ENCODE measurements at regions not wholly inside any gene's neighbourhood (a gene's known extent, or its start where the extent isn't known, plus 50 kb on each side); places are given as distances from the start of the nearest gene placed in this dataset.
"Not testable (repeated sequence)": the region's sequence is repeated elsewhere in the genome, so short reads cannot be mapped to it uniquely, and the experiment has no call there.

DNA sequence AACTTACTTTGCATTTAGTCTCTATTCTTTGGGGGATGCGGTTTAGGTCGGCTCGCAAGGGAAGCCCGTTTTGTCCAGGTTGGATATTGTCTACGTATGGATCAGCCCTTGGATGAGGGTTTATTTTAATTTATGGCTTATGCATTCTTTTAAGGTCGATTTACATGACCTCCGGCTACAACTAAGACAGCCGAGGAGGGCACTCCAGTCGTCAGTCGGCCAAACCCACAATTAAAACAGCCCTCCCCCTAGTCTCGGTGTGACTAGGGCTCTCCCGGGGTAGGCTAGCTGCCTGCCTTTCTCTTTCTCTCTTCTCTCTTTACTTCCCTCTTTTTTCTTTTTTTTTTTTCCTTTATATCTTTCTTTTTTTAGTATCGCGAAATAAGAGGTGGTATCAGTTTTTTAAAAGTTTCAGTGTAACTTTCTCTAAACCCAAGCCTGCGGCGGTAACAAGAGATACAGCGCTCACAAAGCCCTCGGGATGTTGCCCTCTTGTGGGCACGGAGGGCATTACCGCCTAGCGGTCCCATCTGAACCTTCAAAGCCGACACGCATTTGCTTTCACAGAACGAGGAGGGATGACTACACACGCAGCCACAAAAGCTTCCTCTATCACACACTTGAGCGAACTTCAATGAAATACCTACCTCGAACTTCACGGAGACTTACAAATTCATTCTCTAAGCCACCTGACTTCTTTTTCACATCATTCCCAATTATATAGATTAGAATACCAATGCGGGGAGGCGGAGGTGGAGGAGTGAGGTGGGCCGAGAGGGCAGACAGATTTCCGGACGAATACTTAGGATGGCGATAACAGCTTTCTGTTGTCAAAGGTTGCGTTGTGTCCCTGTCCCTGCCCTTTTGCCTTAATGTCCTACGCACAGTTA lies 132.3 kb upstream of the C11orf58 start:
- DNase-seq (ENCODE audit: low spot score), result peak; percentile 87

DNA sequence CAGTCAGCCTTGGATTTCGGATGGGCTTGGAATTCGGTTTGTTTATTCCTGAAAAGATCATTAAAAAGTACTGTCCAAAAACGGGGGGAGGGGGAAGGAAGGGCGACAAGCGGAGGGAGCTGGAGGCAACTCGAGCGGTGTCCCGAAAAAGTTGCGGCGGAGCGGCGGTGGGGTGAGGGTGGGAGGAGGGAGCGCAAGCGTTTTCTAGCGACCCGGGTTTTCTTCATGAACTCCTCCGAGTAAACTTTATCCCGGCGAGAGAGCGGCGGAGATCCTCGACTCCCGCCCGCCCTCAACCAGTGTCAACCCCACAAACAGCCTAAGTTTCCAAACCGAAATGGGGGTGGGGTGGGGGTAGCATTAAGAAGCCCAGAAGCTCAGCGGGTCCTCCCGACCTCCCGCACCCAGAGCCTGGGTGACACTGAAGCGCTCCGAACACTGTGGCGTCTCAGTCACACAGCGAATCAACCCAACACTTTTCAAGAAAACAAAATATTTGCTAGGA lies 133.0 kb upstream of the C11orf58 start:
- DNase-seq (ENCODE audit: low spot score), result no peak

DNA sequence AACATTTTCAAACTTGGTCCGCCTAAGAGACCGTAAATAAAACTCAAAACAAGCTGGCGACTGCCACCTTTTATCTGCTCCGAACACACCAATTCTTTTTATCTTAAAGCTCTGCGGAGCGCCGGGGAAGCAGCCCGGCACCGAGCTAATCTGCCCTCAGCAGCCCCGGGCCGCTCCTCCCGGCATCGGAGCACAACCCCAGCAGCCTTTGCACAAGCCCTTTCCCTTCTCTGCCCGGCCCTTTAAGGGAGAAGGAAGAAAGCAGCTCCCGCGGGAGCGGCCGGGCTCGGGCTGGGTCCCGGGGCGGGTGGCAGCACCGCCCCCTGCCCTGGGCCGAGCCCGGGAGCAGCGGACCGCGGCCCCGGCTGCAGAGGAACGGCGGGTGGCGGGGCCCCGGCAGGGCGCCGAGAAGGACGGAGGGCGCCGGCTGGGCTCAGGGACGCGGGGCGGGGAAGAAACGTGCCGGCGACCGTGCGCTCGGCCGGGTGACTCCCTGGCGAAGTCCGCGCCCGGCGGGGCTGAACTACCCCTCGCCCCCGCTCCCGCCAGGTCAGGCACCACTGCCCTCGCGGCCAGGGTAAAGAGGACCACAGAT lies 133.6 kb upstream of the C11orf58 start:
- no peak for DNase-seq (ENCODE audit: low spot score)

DNA sequence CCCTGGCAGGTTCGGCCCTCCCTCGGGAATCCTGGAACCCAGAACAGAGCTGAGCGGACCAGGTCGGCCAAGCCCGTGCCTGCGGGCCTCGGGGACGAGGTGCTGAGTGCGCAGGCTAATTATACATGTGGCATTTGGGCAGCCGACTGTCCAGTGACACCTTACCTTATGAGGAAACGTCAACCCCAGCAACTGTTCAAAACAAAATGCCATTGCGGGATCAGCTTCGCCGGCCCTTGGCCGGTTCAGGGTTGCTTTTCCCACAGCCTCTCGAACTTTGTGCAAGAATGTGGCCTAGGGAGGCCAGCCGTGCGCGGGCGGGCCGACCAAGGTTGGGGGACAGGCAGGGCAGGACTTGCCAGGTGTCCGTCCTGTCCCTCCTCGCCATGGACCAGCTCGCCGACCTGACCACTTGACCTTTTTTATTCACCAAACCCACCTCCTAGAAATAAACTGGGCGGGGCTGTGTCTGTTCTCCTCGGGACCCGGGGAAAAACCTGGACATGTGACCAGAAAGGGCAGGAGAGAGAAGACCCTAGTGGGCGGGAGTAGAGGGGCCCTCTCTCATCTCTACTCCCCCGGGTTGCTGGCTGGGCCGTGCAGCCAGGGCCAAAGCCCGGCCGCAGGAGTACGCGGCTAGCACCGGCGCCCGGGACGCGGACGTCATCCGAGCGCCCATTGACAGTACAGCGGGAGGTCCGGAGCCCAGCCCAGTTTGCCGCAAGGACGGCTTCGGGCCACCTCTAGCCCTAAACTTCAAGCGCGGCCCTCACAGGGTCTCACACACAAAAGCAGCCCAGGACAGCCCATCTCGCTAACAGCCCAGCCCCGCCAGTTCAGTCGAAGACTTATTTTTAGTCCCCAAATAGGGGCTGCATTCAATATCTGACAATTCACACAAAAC lies 134.3 kb upstream of the C11orf58 start:
- DNase-seq (ENCODE audit: low spot score), result no peak

DNA sequence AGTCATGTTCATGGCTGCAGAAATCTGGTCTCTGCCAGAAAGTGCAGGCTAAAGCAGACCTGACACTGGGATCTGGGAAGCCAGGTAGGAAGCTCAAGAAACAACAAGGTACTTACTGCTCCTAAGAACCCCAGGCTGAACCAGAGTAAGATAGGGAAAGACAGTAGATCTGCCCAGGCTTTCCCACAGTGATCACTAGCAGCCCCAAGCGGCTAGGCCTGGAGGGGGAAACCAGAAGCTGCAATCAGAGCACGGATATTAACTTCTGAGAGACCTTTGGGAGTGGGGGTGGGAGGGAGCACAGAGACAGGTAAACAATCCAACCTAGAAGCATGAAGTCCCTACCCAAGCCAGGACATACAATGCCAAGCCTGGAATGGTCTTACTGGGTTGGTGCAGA lies 135.2 kb upstream of the C11orf58 start:
- DNase-seq (ENCODE audit: low spot score), result no peak

DNA sequence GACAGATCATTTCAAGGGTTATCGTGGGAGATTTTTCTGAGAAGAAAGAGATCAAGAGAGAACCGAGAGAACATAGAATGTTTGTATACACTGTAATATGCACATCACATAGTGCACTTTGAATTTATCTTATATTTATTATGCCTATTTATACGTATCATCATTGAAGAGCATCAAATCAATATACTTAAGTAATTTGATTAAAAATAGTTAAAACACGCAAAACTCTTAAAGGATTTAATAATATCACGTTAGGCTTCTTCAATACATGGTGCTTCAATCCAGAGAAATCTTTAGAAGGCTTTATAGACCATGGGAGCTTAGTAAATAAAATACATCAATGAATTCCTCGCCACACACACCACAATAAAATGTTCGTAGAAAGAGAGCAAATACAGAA lies 139.5 kb upstream of the C11orf58 start:
- DNase-seq (ENCODE audit: low spot score), result no peak

DNA sequence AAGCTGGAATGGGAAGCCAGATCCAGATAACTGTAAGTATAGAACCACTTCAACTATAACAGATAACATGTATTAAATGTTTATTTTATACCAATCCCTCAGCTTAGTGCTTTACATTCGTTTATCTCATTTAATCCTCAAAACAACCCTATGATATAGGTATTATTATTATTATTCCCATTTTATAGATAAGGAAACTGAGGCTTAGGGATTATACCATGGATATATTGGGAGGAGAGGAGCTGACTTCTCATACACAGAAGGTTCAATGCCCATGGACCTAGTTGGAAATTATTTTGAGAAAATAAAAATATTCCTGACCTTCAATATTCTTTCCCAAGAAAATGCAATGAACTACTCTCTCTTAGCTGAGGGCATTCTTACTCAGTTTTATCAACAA lies 140.4 kb upstream of the C11orf58 start:
- DNase-seq (ENCODE audit: low spot score), result no peak

DNA sequence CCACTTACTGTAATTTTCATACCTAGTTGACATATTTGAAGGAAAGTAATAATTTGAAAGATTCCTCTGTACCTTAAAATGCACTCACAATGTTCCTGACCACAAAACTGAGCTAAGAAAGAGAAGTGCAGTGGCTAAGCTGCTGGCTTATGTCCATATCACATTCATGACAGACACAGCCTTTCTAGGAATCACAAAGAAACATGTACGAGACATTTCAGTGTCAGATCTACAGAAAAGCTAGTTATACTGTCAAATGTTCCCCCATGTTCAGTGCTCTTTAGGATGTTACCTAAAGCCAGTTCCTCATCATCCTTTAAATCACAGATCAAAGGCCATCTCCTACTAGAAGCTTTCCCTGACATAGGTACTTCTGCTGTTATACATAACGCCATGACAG lies 142.2 kb upstream of the C11orf58 start:
- DNase-seq (ENCODE audit: low spot score), result no peak

DNA sequence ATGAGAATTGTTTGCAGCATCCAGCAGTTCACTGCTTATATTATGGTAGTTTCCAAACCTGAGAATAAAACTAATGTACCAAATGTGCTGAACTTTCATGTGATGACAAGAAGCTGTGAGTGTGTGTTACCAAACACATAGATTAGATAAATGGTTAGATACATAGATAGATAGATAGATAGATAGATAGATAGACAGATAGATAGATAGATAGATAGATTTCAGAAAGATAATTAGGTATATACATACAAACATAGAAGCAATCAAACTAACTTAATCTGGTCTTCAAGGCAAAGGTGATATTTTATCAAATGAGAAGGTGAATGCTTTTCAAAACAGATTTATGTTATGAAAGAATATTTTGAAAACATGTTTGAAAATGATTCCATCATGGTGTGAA lies 147.3 kb upstream of the C11orf58 start:
- no peak for DNase-seq (ENCODE audit: low spot score)

DNA sequence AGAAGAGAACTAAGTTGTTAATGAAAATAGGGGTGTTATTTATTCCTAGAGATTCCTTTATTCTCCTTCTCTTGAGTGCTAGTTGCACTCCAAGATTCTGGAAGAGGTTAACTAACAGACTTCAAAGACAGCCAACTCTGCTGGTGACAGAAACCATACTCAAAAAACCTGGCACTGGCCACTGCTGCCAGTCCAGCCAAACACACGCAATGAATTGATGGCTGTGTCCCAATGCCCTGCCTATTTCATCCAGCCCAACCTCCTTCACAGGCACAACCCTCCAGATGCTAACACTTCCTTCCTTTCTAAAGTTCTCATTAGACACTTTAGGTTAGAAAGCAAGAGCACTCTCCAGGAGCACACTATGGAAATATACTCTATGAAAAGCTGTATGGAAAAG lies 150.8 kb upstream of the C11orf58 start:
- no peak for DNase-seq (ENCODE audit: low spot score)

DNA sequence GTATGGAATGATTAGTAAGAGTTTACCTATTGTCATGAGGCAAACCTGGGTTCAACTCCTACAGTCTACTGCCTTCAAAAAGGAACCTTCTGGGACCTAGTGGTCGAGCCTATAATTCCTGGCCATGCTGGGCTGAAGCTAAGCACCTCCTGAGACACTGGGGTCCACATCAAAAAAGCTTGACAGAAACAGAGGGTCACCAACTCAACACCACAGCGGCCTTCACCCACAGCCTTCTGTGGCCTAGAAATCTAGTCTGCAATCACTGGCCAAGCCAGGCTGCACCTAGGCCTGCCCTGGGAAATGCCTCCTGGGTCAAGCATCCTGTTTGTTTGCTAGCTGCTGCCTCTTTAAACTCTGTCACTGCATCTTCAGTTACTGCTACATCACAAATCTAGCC lies 153.9 kb upstream of the C11orf58 start:
- no peak for DNase-seq (ENCODE audit: low spot score)

DNA sequence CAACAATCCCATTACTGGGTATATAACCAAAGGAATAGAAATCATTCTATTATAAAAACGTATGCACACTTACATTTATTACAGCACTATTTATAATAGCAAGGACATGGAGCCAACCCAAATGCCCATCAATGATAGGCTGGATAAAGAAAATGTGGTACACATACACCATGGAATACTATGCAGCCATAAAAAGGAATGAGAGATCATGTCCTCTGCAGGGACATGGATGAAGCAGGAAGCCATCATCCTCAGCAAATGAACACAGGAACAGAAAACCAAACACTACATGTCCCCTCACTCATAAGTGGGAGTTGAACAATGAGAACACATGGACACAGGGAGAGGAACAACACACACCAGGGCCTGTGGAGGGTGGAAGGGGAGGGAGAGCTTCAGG lies 157.4 kb upstream of the C11orf58 start:
- not testable (repeated sequence) for DNase-seq (ENCODE audit: low spot score)

DNA sequence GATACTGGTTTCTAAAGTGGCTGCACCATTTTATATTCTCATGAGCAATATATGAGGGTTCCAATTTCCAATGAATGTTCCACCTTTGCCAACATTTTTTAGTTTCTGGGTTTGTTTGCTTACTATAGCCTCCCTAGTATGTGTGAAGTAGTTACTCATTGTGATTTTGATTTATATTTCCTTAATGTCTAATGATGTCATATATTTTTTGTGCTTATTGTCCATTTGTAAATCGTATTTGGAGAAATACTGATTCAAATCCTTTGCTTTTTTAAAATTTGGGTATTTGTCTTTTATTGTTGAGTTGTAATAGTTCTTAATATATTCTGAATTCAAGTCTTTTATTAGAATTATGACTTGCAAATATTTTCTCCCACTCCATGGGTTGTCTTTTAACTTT lies 161.0 kb upstream of the C11orf58 start:
- DNase-seq (ENCODE audit: low spot score), result no peak

DNA sequence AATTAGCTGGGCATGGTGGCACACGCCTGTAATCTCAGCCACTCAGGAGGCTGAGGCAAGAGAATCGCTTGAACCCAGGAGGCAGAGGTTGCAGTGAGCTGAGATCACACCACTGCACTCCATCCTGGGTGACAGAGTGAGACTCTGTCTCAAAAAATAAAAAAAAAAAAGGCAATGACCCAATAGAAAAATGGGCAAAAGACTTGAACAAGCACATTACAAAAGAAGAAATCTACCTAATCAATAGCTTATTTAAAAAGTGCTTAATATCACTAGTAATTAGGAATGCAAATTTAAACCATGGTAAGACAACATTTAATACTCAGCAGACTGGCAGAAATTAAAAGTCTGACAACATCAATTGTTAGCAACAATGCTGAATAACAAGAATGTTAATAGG lies 163.6 kb upstream of the C11orf58 start:
- DNase-seq (ENCODE audit: low spot score), result not testable (repeated sequence)

DNA sequence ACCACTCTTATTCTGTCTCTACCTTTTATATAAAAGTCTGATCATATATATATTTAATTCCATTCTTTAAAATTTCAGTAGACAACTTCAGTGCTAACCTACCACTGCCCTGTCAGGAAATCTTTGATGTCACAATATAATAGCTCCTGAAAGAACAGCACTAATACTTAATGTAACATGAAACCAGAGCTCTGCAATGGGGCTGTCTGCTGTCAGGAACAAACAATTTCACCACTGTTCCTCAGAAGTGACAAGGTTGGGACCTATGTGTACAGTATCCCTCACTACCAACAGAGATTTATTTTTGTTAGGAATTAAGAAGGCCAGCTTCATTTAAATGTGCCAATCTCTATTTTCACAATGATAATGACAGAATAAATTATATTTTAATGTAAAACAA lies 165.5 kb upstream of the C11orf58 start:
- no peak for DNase-seq (ENCODE audit: low spot score)

DNA sequence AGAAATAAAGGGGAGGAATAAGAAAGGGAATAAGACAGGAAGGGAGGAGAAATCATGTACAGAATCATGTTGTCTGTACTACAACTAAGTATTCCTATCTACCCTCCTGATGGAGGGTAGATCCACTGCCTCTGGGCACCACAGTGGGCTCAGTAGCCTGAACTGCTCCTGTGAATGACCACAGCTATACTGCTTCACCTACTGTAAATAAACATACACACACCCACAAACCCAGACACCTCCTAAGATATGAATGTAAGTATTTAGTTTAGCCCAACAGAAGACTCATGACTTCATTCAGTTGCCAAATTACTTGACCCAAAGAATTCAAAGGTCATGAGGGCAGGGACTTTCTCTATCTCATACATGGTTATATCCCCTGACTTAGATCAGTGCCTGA lies 177.3 kb upstream of the C11orf58 start:
- DNase-seq (ENCODE audit: low spot score), result no peak

DNA sequence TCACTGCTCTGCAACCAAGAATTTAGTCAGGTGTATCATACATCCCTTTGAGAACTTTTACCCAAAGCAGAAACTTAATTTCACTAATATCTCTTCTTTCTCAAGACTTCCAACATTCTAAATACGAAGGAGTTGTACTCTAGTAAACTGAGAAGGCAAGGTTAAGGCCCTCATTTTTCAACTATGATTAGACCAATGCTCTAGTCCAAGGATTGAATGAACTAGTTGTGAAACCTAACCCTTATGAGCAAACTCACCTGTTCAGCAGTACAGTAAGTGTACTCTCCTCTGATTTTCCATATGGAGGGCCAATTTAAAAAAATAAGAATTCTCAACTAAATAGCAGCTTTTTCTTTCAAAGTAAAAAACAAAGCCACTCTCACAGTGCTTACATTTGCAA lies 180.0 kb upstream of the C11orf58 start:
- DNase-seq (ENCODE audit: low spot score), result no peak

DNA sequence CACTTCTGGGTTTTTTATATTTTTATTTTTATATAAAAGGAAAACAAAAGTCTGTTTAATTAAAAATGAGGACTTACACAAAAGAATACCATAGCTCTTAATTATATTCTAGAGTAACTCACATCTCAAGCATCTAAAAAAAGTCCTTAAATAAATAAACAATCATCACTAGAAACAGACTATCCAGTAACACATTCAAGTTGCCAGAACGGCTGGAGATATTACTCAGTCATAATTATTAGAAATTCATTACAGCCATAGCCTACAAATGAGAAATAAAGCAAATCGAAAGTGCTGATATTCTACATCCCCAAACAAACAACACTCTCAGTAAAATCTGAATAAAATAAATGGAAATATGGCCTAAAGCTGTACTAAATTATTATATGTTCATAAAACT lies 182.5 kb upstream of the C11orf58 start:
- DNase-seq (ENCODE audit: low spot score), result no peak

DNA sequence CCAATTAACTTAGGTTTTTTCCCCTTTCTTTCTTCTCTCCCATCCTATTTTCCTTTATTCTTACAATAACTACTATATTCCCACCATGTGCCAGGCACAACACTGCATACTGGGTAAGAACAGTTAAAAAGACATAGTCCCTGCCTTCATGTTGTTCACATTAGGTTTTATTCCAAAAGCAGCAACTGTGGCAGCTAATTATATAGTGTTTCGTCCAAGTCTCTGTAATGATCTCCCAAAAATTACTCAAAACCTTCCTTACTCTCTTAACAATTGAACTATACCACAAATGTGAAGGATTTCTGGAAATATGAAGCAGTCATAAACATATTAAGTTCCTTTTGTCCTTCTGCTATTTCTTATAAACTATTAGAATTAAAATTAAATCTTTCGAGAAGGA lies 184.1 kb upstream of the C11orf58 start:
- DNase-seq (ENCODE audit: low spot score), result no peak

DNA sequence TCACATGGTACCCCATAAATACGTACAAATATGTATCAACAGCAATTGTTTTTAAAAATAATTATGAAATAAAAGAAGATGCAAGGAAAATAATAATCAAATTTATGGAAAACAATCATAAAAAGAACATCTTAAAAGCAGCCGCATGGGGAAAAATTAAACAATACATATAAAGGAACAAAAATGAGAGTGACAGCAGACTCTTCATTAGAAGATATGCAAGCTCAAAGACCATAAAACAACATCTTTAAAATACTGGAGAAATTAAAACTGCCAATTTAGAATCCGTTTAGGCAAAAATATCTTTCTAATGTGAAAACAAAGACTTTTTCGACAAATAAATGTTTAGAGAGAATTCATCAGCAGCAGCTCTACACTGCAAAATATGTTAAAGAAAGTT lies 190.6 kb upstream of the C11orf58 start:
- DNase-seq (ENCODE audit: low spot score), result no peak

DNA sequence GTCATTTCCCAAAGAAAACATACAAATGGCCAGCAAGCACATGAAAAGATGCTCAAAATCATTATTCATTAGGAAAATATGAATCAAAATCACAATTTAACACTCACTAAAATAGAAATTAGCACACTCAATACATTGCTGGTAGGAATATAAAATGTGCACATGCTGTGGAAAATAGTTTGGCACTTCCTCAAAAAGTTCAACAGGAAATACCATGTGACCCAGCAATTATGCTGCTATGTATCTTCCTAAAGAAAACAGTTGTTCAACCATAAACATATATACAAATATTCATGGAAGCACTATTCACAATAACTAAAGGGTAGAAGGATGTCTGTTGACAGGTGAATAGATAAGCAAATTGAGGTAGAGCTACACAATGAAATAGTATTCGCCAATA lies 187.3 kb upstream of the SOX6 start:
- no peak for DNase-seq (ENCODE audit: low spot score)

DNA sequence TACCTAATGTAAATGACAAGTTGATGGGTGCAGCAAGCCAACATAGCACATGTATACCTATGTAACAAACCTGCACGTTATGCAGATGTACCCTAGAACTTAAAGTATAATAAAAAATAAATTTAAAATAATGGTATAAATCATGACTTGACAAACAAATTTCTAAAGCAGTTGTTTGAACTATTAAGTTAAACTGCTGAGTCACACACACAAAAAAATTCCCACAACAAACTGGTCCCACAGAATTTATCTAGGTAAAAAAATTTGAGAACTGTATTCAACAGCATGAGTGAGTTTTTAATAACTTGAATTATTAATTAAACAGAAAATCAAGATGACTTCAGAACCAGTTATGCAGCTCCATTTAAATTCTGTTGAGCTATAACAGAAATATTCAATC lies 186.0 kb upstream of the SOX6 start:
- no peak for DNase-seq (ENCODE audit: low spot score)

DNA sequence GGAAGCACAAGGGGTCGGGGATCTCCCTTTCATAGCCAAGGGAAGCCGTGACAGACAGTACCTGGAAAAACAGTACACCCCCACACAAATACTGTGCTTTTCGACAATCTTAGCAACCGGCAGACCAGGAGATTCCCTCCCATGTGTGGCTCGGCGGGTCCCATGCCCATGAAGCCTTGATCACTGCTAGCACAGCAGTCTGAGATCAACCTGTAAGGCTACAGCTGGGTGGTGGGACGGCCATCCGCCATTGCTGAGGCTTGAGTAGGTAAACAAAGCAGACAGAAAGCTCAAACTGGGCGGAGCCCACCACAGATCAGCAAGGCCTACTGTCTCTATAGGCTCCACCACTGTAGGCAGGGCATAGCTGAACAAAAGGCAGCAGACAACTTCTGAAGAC lies 180.2 kb upstream of the SOX6 start:
- no peak for DNase-seq (ENCODE audit: low spot score)
